Trophoblast cell (in vitro differentiated cells and primary cell): ENCODE measurements at regions not wholly inside any gene's neighbourhood (a gene's known extent, or its start where the extent isn't known, plus 50 kb on each side); places are given as distances from the start of the nearest gene placed in this dataset.

Experiments used
- DNase-seq, 2 donors: peaks; one replicate each; pipeline ENCODE4 v3.0.0-alpha.2; 2016
- H2AFZ ChIP-seq: 2 replicates; pipeline ENCODE4 v1.6.1; 2013; ENCODE audit warnings: low read length, moderate library complexity, mild to moderate bottlenecking; ENCODE audit not compliant: insufficient read depth, poor library complexity
- H2AK5ac ChIP-seq: 2 replicates; pipeline ENCODE4 v1.6.1; 2013; ENCODE audit warnings: mild to moderate bottlenecking, low read length
- H2BK120ac ChIP-seq: 2 replicates; pipeline ENCODE4 v1.6.1; 2013; ENCODE audit warnings: low read length, mild to moderate bottlenecking, moderate library complexity; ENCODE audit not compliant: insufficient read depth, poor library complexity
- H2BK12ac ChIP-seq: 2 replicates; pipeline ENCODE4 v1.6.1; 2013; ENCODE audit warnings: mild to moderate bottlenecking, low read length, moderate library complexity
- H2BK5ac ChIP-seq: 2 replicates; pipeline ENCODE4 v1.6.1; 2013; ENCODE audit warnings: low read length, low read depth, moderate library complexity, mild to moderate bottlenecking; ENCODE audit not compliant: poor library complexity
- H3K14ac ChIP-seq: 2 replicates; pipeline ENCODE4 v1.6.1; 2013; ENCODE audit warnings: mild to moderate bottlenecking, low read length
- H3K18ac ChIP-seq: 2 replicates; pipeline ENCODE4 v1.6.1; 2013; ENCODE audit warnings: mild to moderate bottlenecking, low read length
- H3K23ac ChIP-seq: 2 replicates; pipeline ENCODE4 v1.6.1; 2013; ENCODE audit warnings: low read length
- H3K27ac ChIP-seq: 2 replicates; pipeline ENCODE4 v1.5.1; 2013; ENCODE audit warnings: low read depth, mild to moderate bottlenecking, inconsistent platforms, low read length, moderate library complexity
- H3K27me3 ChIP-seq: 2 replicates; pipeline ENCODE4 v1.6.1; 2013; ENCODE audit warnings: inconsistent platforms, mild to moderate bottlenecking, low read length, moderate library complexity; ENCODE audit not compliant: insufficient read depth
- H3K36me3 ChIP-seq, 2 experiments: 1 replicate in 1 of 2; 2 replicates in 1 of 2; pipeline ENCODE4 v1.6.1; 2013; ENCODE audit warnings: low read length in 2 of 2, mild to moderate bottlenecking in 2 of 2, moderate library complexity in 1 of 2; ENCODE audit not compliant: insufficient read depth in 2 of 2, control insufficient read depth in 1 of 2
- H3K4ac ChIP-seq: 2 replicates; pipeline ENCODE4 v1.6.1; 2013; ENCODE audit warnings: low read depth, mild to moderate bottlenecking, low read length, moderate library complexity
- H3K4me1 ChIP-seq, 2 experiments: 1 replicate in 1 of 2; 2 replicates in 1 of 2; pipeline ENCODE4 v1.6.1; 2013; ENCODE audit warnings: low read length in 2 of 2, mild to moderate bottlenecking in 2 of 2, moderate library complexity in 1 of 2; ENCODE audit not compliant: insufficient read depth in 2 of 2, control insufficient read depth in 1 of 2
- H3K4me2 ChIP-seq: 2 replicates; pipeline ENCODE4 v1.6.1; 2013; ENCODE audit warnings: inconsistent platforms, mild to moderate bottlenecking, low read length, moderate library complexity
- H3K4me3 ChIP-seq: 2 replicates; pipeline ENCODE4 v1.5.1; 2013; ENCODE audit warnings: mild to moderate bottlenecking, low read depth, low read length, inconsistent platforms
- H3K79me1 ChIP-seq: one replicate; pipeline ENCODE4 v1.6.1; 2013; ENCODE audit warnings: low read length
- H3K79me2 ChIP-seq: 2 replicates; pipeline ENCODE4 v1.6.1; 2013; ENCODE audit warnings: low read length, mild to moderate bottlenecking; ENCODE audit not compliant: control insufficient read depth, insufficient read depth, poor library complexity
- H3K9ac ChIP-seq: 2 replicates; pipeline ENCODE4 v1.6.1; 2013; ENCODE audit warnings: mild to moderate bottlenecking, low read length
- H3K9me3 ChIP-seq: 2 replicates; pipeline ENCODE4 v1.6.1; 2013; ENCODE audit warnings: low read depth, mild to moderate bottlenecking, control low read depth, inconsistent platforms, low read length; ENCODE audit not compliant: insufficient read depth
- H4K12ac ChIP-seq: 2 replicates; pipeline ENCODE4 v1.6.1; 2013; ENCODE audit warnings: low read depth, mild to moderate bottlenecking, low read length, moderate library complexity
- H4K8ac ChIP-seq: 2 replicates; pipeline ENCODE4 v1.6.1; 2013; ENCODE audit warnings: low read depth, mild to moderate bottlenecking, low read length, moderate library complexity
- H4K91ac ChIP-seq: one replicate; pipeline ENCODE4 v1.6.1; 2013; ENCODE audit warnings: low read depth, mild to moderate bottlenecking, low read length, moderate library complexity
- WGBS: extraction: QIAGEN DNeasy Blood & Tissue Kit; methylation state at CpG from one replicate; pipeline ENCODE4 v1.1.7; 2013; ENCODE audit warnings: missing lambda C conversion rate; ENCODE audit not compliant: insufficient read length, insufficient coverage; ENCODE audit errors: extremely low coverage; 5-methylcytosine and 5-hydroxymethylcytosine counted together

GRCh38 chr12:125804660-125805059, 739.4 kb downstream of the AACS start:
- Histone ChIP-seq H4K8ac (no peak overlapping the region), H3K18ac (no peak overlapping the region), H2AFZ (no peak overlapping the region), H3K27me3 (no peaks in the 10 kb centered on the region), H2BK5ac (no peak overlapping the region), H3K4me2 (no peak overlapping the region), H4K12ac (no peak overlapping the region), H4K91ac (no peak overlapping the region), H3K27ac (no peak overlapping the region), H2BK12ac (no peak overlapping the region), H2BK120ac (no peak overlapping the region), H3K4ac (no peak overlapping the region), H3K9ac (no peak overlapping the region), H3K23ac (no peak overlapping the region), H2AK5ac (no peak overlapping the region), H3K79me1 (no peaks in the 10 kb centered on the region), H3K79me2 (no peaks in the 10 kb centered on the region), H3K4me3 (no peak overlapping the region), H3K36me3 (no peaks in the 10 kb centered on the region), H3K4me1 (no peaks in the 10 kb centered on the region), H3K9me3 (peaks cover 3% of the 10 kb centered on the region), H3K14ac (no peak overlapping the region)
- whole genome bisulfite sequencing = no CpG with 5 or more reads among the region's 7 CpGs
- no peak for DNase-seq

- Histone ChIP-seq H3K14ac (no peak overlapping the region), H3K4me1 (no peaks in the 10 kb centered on the region), H2BK5ac (no peak overlapping the region), H3K79me2 (no peaks in the 10 kb centered on the region), H3K4me3 (no peak overlapping the region), H3K27ac (no peak overlapping the region), H3K23ac (no peak overlapping the region), H2BK12ac (no peak overlapping the region), H3K9ac (no peak overlapping the region), H3K79me1 (no peaks in the 10 kb centered on the region), H3K18ac (no peak overlapping the region), H4K8ac (no peak overlapping the region), H4K91ac (no peak overlapping the region), H3K36me3 (no peaks in the 10 kb centered on the region), H2AFZ (no peak overlapping the region), H4K12ac (no peak overlapping the region), H3K9me3 (peaks cover 2% of the 10 kb centered on the region), H2AK5ac (no peak overlapping the region), H3K4ac (no peak overlapping the region), H3K27me3 (no peaks in the 10 kb centered on the region), H3K4me2 (no peak overlapping the region), H2BK120ac (no peak overlapping the region)
- no peak for DNase-seq
- WGBS = no CpG with 5 or more reads among the region's 2 CpGs
Measured at GRCh38 chr12:125824276-125824675, 759.0 kb downstream of the AACS start.

- no peak overlapping the region for H3K14ac ChIP-seq
- H3K36me3 ChIP-seq = no peaks in the 10 kb centered on the region
- no peaks in the 10 kb centered on the region for H3K9me3 ChIP-seq
- no peak overlapping the region for H4K8ac ChIP-seq
- no peak overlapping the region for H3K27ac ChIP-seq
- no peak overlapping the region for H2BK12ac ChIP-seq
- H3K9ac ChIP-seq = no peak overlapping the region
- H3K4ac ChIP-seq = no peak overlapping the region
- no peak overlapping the region for H3K18ac ChIP-seq
- no peak overlapping the region for H3K23ac ChIP-seq
- H3K27me3 ChIP-seq = no peaks in the 10 kb centered on the region
- H3K4me2 ChIP-seq = no peak overlapping the region
- no peak overlapping the region for H2AFZ ChIP-seq
- no peak overlapping the region for H2BK120ac ChIP-seq
- no CpG with 5 or more reads among the region's 2 CpGs for WGBS
- no peak overlapping the region for H3K4me3 ChIP-seq
- no peaks in the 10 kb centered on the region for H3K79me1 ChIP-seq
- H2BK5ac ChIP-seq = no peak overlapping the region
- H2AK5ac ChIP-seq = no peak overlapping the region
- no peak overlapping the region for H4K12ac ChIP-seq
- H4K91ac ChIP-seq = no peak overlapping the region
- DNase-seq = no peak
- H3K4me1 ChIP-seq = no peaks in the 10 kb centered on the region
- H3K79me2 ChIP-seq = no peaks in the 10 kb centered on the region
Measured at GRCh38 chr12:125835852-125836251, 770.6 kb downstream of the AACS start.

- Histone ChIP-seq H4K8ac (no peak overlapping the region), H2BK5ac (no peak overlapping the region), H2AK5ac (no peak overlapping the region), H3K18ac (no peak overlapping the region), H3K14ac (no peak overlapping the region), H2AFZ (no peak overlapping the region), H3K4me1 (no peaks in the 10 kb centered on the region), H3K36me3 (no peaks in the 10 kb centered on the region), H4K91ac (no peak overlapping the region), H3K27ac (no peak overlapping the region), H4K12ac (no peak overlapping the region), H3K79me1 (no peaks in the 10 kb centered on the region), H3K79me2 (no peaks in the 10 kb centered on the region), H2BK120ac (no peak overlapping the region), H3K4me2 (no peak overlapping the region), H3K9ac (no peak overlapping the region), H3K4me3 (no peak overlapping the region), H2BK12ac (no peak overlapping the region), H3K27me3 (no peaks in the 10 kb centered on the region), H3K23ac (no peak overlapping the region), H3K4ac (no peak overlapping the region), H3K9me3 (no peaks in the 10 kb centered on the region)
- no peak for DNase-seq
- WGBS = no CpG with 5 or more reads among the region's 2 CpGs
Measured at GRCh38 chr12:125836647-125837046, 771.4 kb downstream of the AACS start.
